CD14-positive monocyte (primary cell): ENCODE measurements at regions not wholly inside any gene's neighbourhood (a gene's known extent, or its start where the extent isn't known, plus 50 kb on each side); places are given as distances from the start of the nearest gene placed in this dataset.

ENCODE experiments used
- DNase-seq, 3 donors: peaks; one replicate each; pipeline ENCODE4 v3.0.0-alpha.2; 2011 to 2022
- H2AFZ ChIP-seq: 2 replicates; pipeline ENCODE4 v1.6.0; 2012; ENCODE audit warnings: mild to moderate bottlenecking, low read depth, low read length, inconsistent platforms; ENCODE audit not compliant: insufficient read depth, poor library complexity, severe bottlenecking
- H3K27ac ChIP-seq, 2 donors: 1 replicate in 1 of 2; 2 replicates in 1 of 2; pipeline ENCODE4 v1.5.1; 2012 to 2013; ENCODE audit warnings: low read length in 2 of 2, control low read depth in 1 of 2, inconsistent platforms in 1 of 2, low read depth in 1 of 2, mild to moderate bottlenecking in 1 of 2
- H3K27me3 ChIP-seq, 2 donors: one replicate each; pipeline versions ENCODE4 v1.6.0 to v1.6.1; 2011 to 2013; ENCODE audit warnings: low read length in 2 of 2; ENCODE audit not compliant: control insufficient read depth in 2 of 2, insufficient read depth in 2 of 2
- H3K36me3 ChIP-seq, 2 donors: replicated peaks in 1 of 2; 1 replicate in 1 of 2; 2 replicates in 1 of 2; pipeline versions ENCODE4 v1.5.1 to v1.6.1; 2012 to 2013; ENCODE audit warnings: low read length in 2 of 2, control low read depth in 1 of 2, inconsistent platforms in 1 of 2, mild to moderate bottlenecking in 1 of 2; ENCODE audit not compliant: insufficient read depth in 2 of 2, control insufficient read depth in 1 of 2
- H3K4me1 ChIP-seq, 2 donors: 1 replicate in 1 of 2; 2 replicates in 1 of 2; pipeline versions ENCODE4 v1.5.1 to v1.6.1; 2012 to 2013; ENCODE audit warnings: low read length in 2 of 2, control low read depth in 1 of 2, inconsistent platforms in 1 of 2, mild to moderate bottlenecking in 1 of 2, moderate library complexity in 1 of 2; ENCODE audit not compliant: insufficient read depth in 2 of 2, control insufficient read depth in 1 of 2
- H3K4me2 ChIP-seq: replicated peaks from 2 replicates; pipeline ENCODE3; 2012; ENCODE audit warnings: low read length, moderate library complexity, mild to moderate bottlenecking; ENCODE audit not compliant: poor library complexity, severe bottlenecking; ENCODE audit errors: extremely low read depth
- H3K4me3 ChIP-seq, 3 experiments: fragments of 200-600 bp in 1 of 3; sonication (generic) in 1 of 3; replicated peaks in 1 of 3; 1 replicate in 2 of 3; 2 replicates in 1 of 3; pipeline ENCODE4 v1.5.1; 2011 to 2013; ENCODE audit warnings: low read length in 3 of 3, mild to moderate bottlenecking in 3 of 3, control low read depth in 2 of 3, low read depth in 2 of 3, inconsistent platforms in 1 of 3, moderate library complexity in 1 of 3
- H3K79me2 ChIP-seq: 2 replicates; pipeline ENCODE4 v1.6.0; 2012; ENCODE audit warnings: mild to moderate bottlenecking, control low read depth, inconsistent platforms, low read length, moderate library complexity; ENCODE audit not compliant: insufficient read depth
- H3K9ac ChIP-seq: 2 replicates; pipeline ENCODE4 v1.6.0; 2017; ENCODE audit warnings: low read length, mild to moderate bottlenecking; ENCODE audit not compliant: insufficient read depth, poor library complexity, severe bottlenecking
- H3K9me3 ChIP-seq, 2 donors: replicated peaks in 1 of 2; 1 replicate in 1 of 2; 2 replicates in 1 of 2; pipeline versions ENCODE4 v1.5.1 to v1.6.1; 2012 to 2013; ENCODE audit warnings: low read length in 2 of 2, control low read depth in 1 of 2; ENCODE audit not compliant: control insufficient read depth in 1 of 2, insufficient read depth in 1 of 2
- H4K20me1 ChIP-seq: 2 replicates; pipeline ENCODE4 v1.6.0; 2012; ENCODE audit warnings: mild to moderate bottlenecking, low read length, control low read depth, moderate library complexity; ENCODE audit not compliant: insufficient read depth
- H3K27ac Mint-ChIP-seq, 7 donors: one replicate each; pipeline ENCODE4 v1.8.0; 2020; ENCODE audit warnings: mild to moderate bottlenecking in 7 of 7, mixed read lengths in 7 of 7, moderate library complexity in 6 of 7, inconsistent platforms in 2 of 7
- H3K27me3 Mint-ChIP-seq, 3 donors: one replicate each; pipeline ENCODE4 v1.8.0; 2021 to 2022; ENCODE audit warnings: low read depth in 3 of 3, mild to moderate bottlenecking in 3 of 3, mixed read lengths in 3 of 3, moderate library complexity in 3 of 3, inconsistent platforms in 1 of 3
- H3K36me3 Mint-ChIP-seq, 2 donors: one replicate each; pipeline ENCODE4 v1.8.0; 2020; ENCODE audit warnings: mixed read lengths in 2 of 2, inconsistent platforms in 1 of 2, mild to moderate bottlenecking in 1 of 2
- H3K4me1 Mint-ChIP-seq: one replicate; pipeline ENCODE4 v1.8.0; 2020; ENCODE audit warnings: mild to moderate bottlenecking, mixed read lengths
- H3K4me3 Mint-ChIP-seq, 2 donors: one replicate each; pipeline ENCODE4 v1.8.0; 2020; ENCODE audit warnings: mild to moderate bottlenecking in 2 of 2, mixed read lengths in 2 of 2, moderate library complexity in 1 of 2
- H3K9me3 Mint-ChIP-seq, 7 donors: one replicate each; pipeline ENCODE4 v1.8.0; 2020 to 2022; ENCODE audit warnings: mixed read lengths in 7 of 7, mild to moderate bottlenecking in 6 of 7, moderate library complexity in 6 of 7, inconsistent platforms in 2 of 7
- CTCF ChIP-seq: fragments of 200-600 bp; IDR thresholded peaks from one replicate; pipeline ENCODE4 v1.8.0; 2022; ENCODE audit warnings: antibody characterized with exemption, mild to moderate bottlenecking
- WGBS: methylation state at CpG from one replicate; pipeline ENCODE4 v1.1.5; 2013; ENCODE audit warnings: missing lambda C conversion rate; ENCODE audit not compliant: insufficient coverage; 5-methylcytosine and 5-hydroxymethylcytosine counted together
- intact Hi-C, 2 donors: fragments of 100-400 bp; cut with micrococcal nuclease; formaldehyde crosslinking; loops; one replicate each; pipeline versions ENCODE4 v1.15.0 to v1.15.1; 2023

GRCh38 chr4:67286724-67287123 is 258.6 kb downstream of the CENPC start:
- Histone ChIP-seq H3K9me3 (peaks cover 0 to 14% of the 10 kb centered on the region in 2 donors), H3K27me3 (no peaks in the 10 kb centered on the region), H3K9ac (no peak overlapping the region), H3K27ac (no peak overlapping the region), H4K20me1 (no peaks in the 10 kb centered on the region), H3K4me2 (no peak overlapping the region), H3K4me1 (no peaks in the 10 kb centered on the region), H3K4me3 (no peak overlapping the region), H2AFZ (no peak overlapping the region), H3K79me2 (no peaks in the 10 kb centered on the region), H3K36me3 (no peaks in the 10 kb centered on the region)
- peaks cover 2 to 10% (median 8%) of the 10 kb centered on the region in 7 donors for H3K9me3 Mint-ChIP-seq
- WGBS, result 91% methylated on average over 17 of the region's 17 CpGs
- H3K4me3 Mint-ChIP-seq, result no peak overlapping the region
- no peak overlapping the region for H3K27ac Mint-ChIP-seq
- no peaks in the 10 kb centered on the region for H3K4me1 Mint-ChIP-seq
- DNase-seq, result no peak
- no peaks in the 10 kb centered on the region for H3K27me3 Mint-ChIP-seq
- intact Hi-C loops, result no loop called here
- TF ChIP-seq CTCF, result no peak
- no peaks in the 10 kb centered on the region for H3K36me3 Mint-ChIP-seq

GRCh38 chr4:67282749-67283148 is 262.6 kb downstream of the CENPC start:
- intact Hi-C loops, result no loop called here
- Mint-ChIP-seq H3K4me1 (no peaks in the 10 kb centered on the region), H3K27ac (no peak overlapping the region), H3K36me3 (no peaks in the 10 kb centered on the region), H3K4me3 (no peak overlapping the region), H3K27me3 (no peaks in the 10 kb centered on the region), H3K9me3 (peaks cover 2 to 20% (median 10%) of the 10 kb centered on the region in 7 donors)
- no peak overlapping the region for H3K9ac ChIP-seq
- H2AFZ ChIP-seq, result no peak overlapping the region
- H3K9me3 ChIP-seq, result peaks cover 0 to 14% of the 10 kb centered on the region in 2 donors
- no peak overlapping the region for H3K4me2 ChIP-seq
- H3K27ac ChIP-seq, result no peak overlapping the region
- no peaks in the 10 kb centered on the region for H3K79me2 ChIP-seq
- 97% methylated on average over 12 of the region's 13 CpGs for WGBS
- H3K4me3 ChIP-seq, result no peak overlapping the region
- TF ChIP-seq CTCF, result no peak
- no peaks in the 10 kb centered on the region for H3K36me3 ChIP-seq
- no peaks in the 10 kb centered on the region for H3K27me3 ChIP-seq
- no peaks in the 10 kb centered on the region for H3K4me1 ChIP-seq
- DNase-seq, result no peak
- no peaks in the 10 kb centered on the region for H4K20me1 ChIP-seq
